Endothelial cell of umbilical vein (primary cell): ENCODE measurements at regions not wholly inside any gene's neighbourhood (a gene's known extent, or its start where the extent isn't known, plus 50 kb on each side); places are given as distances from the start of the nearest gene placed in this dataset.

ENCODE experiments used
- BruUV-seq: library from RNA; stranded (reverse); fragments of 400-500 nt; replicated peaks from 2 replicates; lab custom pipeline; 2021; lab: Mats Ljungman, UMichigan
- CTCF ChIA-PET: fragments of 300-600, 350-600 bp; sonication (Branson Sonifier 250); formaldehyde crosslinking; loops from one replicate; lab custom pipeline; 2021; ENCODE audit warnings: antibody characterized with exemption, inconsistent platforms; lab: Charles Lee
- POLR2A ChIA-PET: fragments of 300-600, 350-600 bp; sonication (Branson Sonifier 250); formaldehyde crosslinking; loops from one replicate; lab custom pipeline; 2021; ENCODE audit warnings: antibody characterized with exemption, inconsistent platforms; lab: Charles Lee
- DNase-seq: peaks from one replicate; pipeline ENCODE4 v3.0.0-alpha.2; 2011; ENCODE audit warnings: low read depth, low spot score
- FAIRE-seq: peaks from 2 replicates; lab custom pipeline; 2011; peaks lifted over from hg19 to GRCh38; lab: Jason Lieb, UNC
- H2AFZ ChIP-seq: 2 replicates; pipeline ENCODE4 v1.6.0; 2012; ENCODE audit warnings: low read depth, low read length, control low read depth, inconsistent platforms
- H3K27ac ChIP-seq: 2 replicates; pipeline ENCODE4 v1.5.1; 2011; ENCODE audit warnings: low read depth, mild to moderate bottlenecking, control low read depth, low read length, moderate library complexity; ENCODE audit not compliant: insufficient read depth
- H3K27me3 ChIP-seq, 2 experiments: 2 replicates each; pipeline versions ENCODE4 v1.6.0 to v1.6.1; 2011; ENCODE audit warnings: low read length in 2 of 2, mixed read lengths in 1 of 2; ENCODE audit not compliant: control insufficient read depth in 2 of 2, insufficient read depth in 2 of 2
- H3K36me3 ChIP-seq, 2 experiments: 2 replicates in 1 of 2; 3 replicates in 1 of 2; pipeline ENCODE4 v1.5.1; 2011; ENCODE audit warnings: low read length in 2 of 2, mild to moderate bottlenecking in 1 of 2, moderate library complexity in 1 of 2; ENCODE audit not compliant: control insufficient read depth in 2 of 2, insufficient read depth in 2 of 2; ENCODE audit errors: extremely low read depth in 1 of 2
- H3K4me1 ChIP-seq: 3 replicates; pipeline ENCODE4 v1.5.1; 2011; ENCODE audit warnings: mild to moderate bottlenecking, low read length; ENCODE audit not compliant: control insufficient read depth, insufficient read depth; ENCODE audit errors: extremely low read depth
- H3K4me2 ChIP-seq: 2 replicates; pipeline ENCODE4 v1.6.1; 2011; ENCODE audit warnings: low read length, control low read depth, mixed read lengths; ENCODE audit not compliant: insufficient read depth
- H3K4me3 ChIP-seq, 3 experiments: fragments of 200-600 bp in 1 of 3; sonication (generic), shearing (Covaris generic) in 1 of 3; replicated peaks in 1 of 3; 2 replicates each; pipeline ENCODE4 v1.5.1; 2011 to 2016; ENCODE audit warnings: control low read depth in 3 of 3, low read length in 3 of 3, mild to moderate bottlenecking in 2 of 3, inconsistent platforms in 1 of 3, low read depth in 1 of 3, moderate library complexity in 1 of 3; ENCODE audit not compliant: insufficient read depth in 1 of 3
- H3K79me2 ChIP-seq: 2 replicates; pipeline ENCODE4 v1.6.0; 2012; ENCODE audit warnings: low read length, inconsistent platforms; ENCODE audit not compliant: control insufficient read depth, insufficient read depth
- H3K9ac ChIP-seq: replicated peaks from 2 replicates; pipeline ENCODE3; 2011; ENCODE audit warnings: low read length, control low read depth; ENCODE audit not compliant: insufficient read depth; ENCODE audit errors: extremely low read depth
- H3K9me1 ChIP-seq: replicated peaks from 3 replicates; pipeline ENCODE4 v1.6.0; 2011; ENCODE audit warnings: mild to moderate bottlenecking, low read length; ENCODE audit not compliant: control insufficient read depth, insufficient read depth; ENCODE audit errors: extremely low read depth
- H3K9me3 ChIP-seq: replicated peaks from 2 replicates; pipeline ENCODE4 v1.5.1; 2012; ENCODE audit warnings: low read length, inconsistent platforms; ENCODE audit not compliant: control insufficient read depth, insufficient read depth
- H4K20me1 ChIP-seq: replicated peaks from 2 replicates; pipeline ENCODE3; 2011; ENCODE audit warnings: mild to moderate bottlenecking, low read length; ENCODE audit not compliant: control insufficient read depth, insufficient read depth; ENCODE audit errors: extremely low read depth
- CTCF ChIP-seq, 2 donors: IDR thresholded peaks; 1 replicate in 1 of 2; 2 replicates in 1 of 2; pipeline ENCODE4 v1.5.1; 2011; ENCODE audit warnings: low read length in 2 of 2, mild to moderate bottlenecking in 2 of 2, moderate library complexity in 2 of 2, control low read depth in 1 of 2, inconsistent platforms in 1 of 2, low read depth in 1 of 2; ENCODE audit not compliant: insufficient read depth in 1 of 2; ENCODE audit errors: extremely low read depth in 1 of 2
- EZH2 ChIP-seq: IDR thresholded peaks from 2 replicates; pipeline ENCODE4 v1.6.1; 2012; ENCODE audit warnings: borderline replicate concordance, low read depth, mild to moderate bottlenecking, moderate library complexity, low read length, inconsistent platforms; ENCODE audit not compliant: severe bottlenecking
- FOS ChIP-seq: IDR thresholded peaks from 2 replicates; pipeline ENCODE4 v1.6.1; 2011; ENCODE audit warnings: mild to moderate bottlenecking, low read length, moderate library complexity, borderline replicate concordance; ENCODE audit not compliant: insufficient read depth
- GATA2 ChIP-seq: IDR thresholded peaks from 2 replicates; pipeline ENCODE4 v1.7.0; 2011; ENCODE audit warnings: low read depth, mild to moderate bottlenecking, moderate library complexity, mixed read lengths, low read length; ENCODE audit not compliant: insufficient read length, insufficient read depth
- JUN ChIP-seq: IDR thresholded peaks from 2 replicates; pipeline ENCODE4 v1.6.1; 2011; ENCODE audit warnings: borderline replicate concordance, low read depth; ENCODE audit not compliant: insufficient read length, insufficient read depth
- MYC ChIP-seq: IDR thresholded peaks from one replicate; pipeline ENCODE4 v1.6.1; 2011; ENCODE audit warnings: mild to moderate bottlenecking, low read depth, low read length
- POLR2A ChIP-seq: IDR thresholded peaks from 2 replicates; pipeline ENCODE4 v1.6.1; 2012; ENCODE audit warnings: low read depth, mild to moderate bottlenecking, control low read depth, low read length
- dilution Hi-C: fragments of 300-500 bp; cut with MboI; formaldehyde crosslinking; loops from one replicate; pipeline ENCODE4 v1.15.0; 2019; ENCODE audit warnings: low sequenced_read_pairs; ENCODE audit not compliant: extremely low pct_ligation_motif_present
- intact Hi-C: fragments of 100-400 bp; cut with micrococcal nuclease; formaldehyde crosslinking; loops from one replicate; pipeline ENCODE4 v1.10.0; 2022
- TF ChIP-seq, protein P1 (sequence below): IDR thresholded peaks from 2 replicates; pipeline ENCODE4 v1.6.1; 2011; ENCODE audit not compliant: insufficient read depth, insufficient read length

GRCh38 chr7:45295222-45295621 is 137.6 kb downstream of the RAMP3 start:
- H3K9me1 ChIP-seq, result no peaks in the 10 kb centered on the region
- H2AFZ ChIP-seq, result no peak overlapping the region
- POLR2A ChIA-PET, result no interaction called here
- no peak for DNase-seq
- no peak overlapping the region for H3K4me3 ChIP-seq
- no peaks in the 10 kb centered on the region for H3K79me2 ChIP-seq
- no peaks in the 10 kb centered on the region for H4K20me1 ChIP-seq
- no peaks in the 10 kb centered on the region for H3K9me3 ChIP-seq
- no peak for FAIRE-seq
- TF ChIP-seq JUN, result no peak
- TF ChIP-seq CTCF (IDR thresholded peaks at IDR 0.05; ENCODE audit: extremely low read depth in 1 of 2, insufficient read depth in 1 of 2, low read depth in 1 of 2, low read length in 2 of 2), result no peak
- no peak for TF ChIP-seq EZH2
- TF ChIP-seq GATA2, result no peak
- TF ChIP-seq, protein P1, sequence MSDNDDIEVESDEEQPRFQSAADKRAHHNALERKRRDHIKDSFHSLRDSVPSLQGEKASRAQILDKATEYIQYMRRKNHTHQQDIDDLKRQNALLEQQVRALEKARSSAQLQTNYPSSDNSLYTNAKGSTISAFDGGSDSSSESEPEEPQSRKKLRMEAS, result no peak
- TF ChIP-seq MYC, result no peak
- TF ChIP-seq FOS, result no peak
- TF ChIP-seq POLR2A, result no peak
- CTCF ChIA-PET, result no interaction called here
- no peak overlapping the region for H3K4me2 ChIP-seq
- intact Hi-C loops (no loop called here), dilution Hi-C loops (no loop called here)
- no peak overlapping the region for H3K9ac ChIP-seq
- no peaks in the 10 kb centered on the region for H3K36me3 ChIP-seq
- BruUV-seq, result no TSS peak
- H3K4me1 ChIP-seq, result no peaks in the 10 kb centered on the region
- no peak overlapping the region for H3K27ac ChIP-seq
- H3K27me3 ChIP-seq, result no peaks in the 10 kb centered on the region
